ENCODE measurements at regions not wholly inside any gene's neighbourhood (a gene's known extent, or its start where the extent isn't known, plus 50 kb on each side); places are given as distances from the start of the nearest gene placed in this dataset.

- Histone ChIP-seq H4K20me1 (replicated peaks; ENCODE audit: insufficient read depth) (no peaks in the 10 kb centered on the region), H3K4me1 (ENCODE audit: insufficient read depth) (0 out of 2 replicates have a peak, but pooled peaks cover 4% of the 10 kb centered on the region), H2AFZ (no peak overlapping the region), H3K36me3 (ENCODE audit: insufficient read depth) (no peaks in the 10 kb centered on the region), H3F3A (replicated peaks; ENCODE audit: low read depth) (no peaks in the 10 kb centered on the region), H3K27ac (ENCODE audit: low read depth) (no peak overlapping the region), H3K9me2 (ENCODE audit: insufficient read depth) (no peaks in the 10 kb centered on the region), H3K4me2 (no peak overlapping the region), H3K79me2 (replicated peaks; ENCODE audit: insufficient read depth) (no peaks in the 10 kb centered on the region), H3K27me3 (ENCODE audit: insufficient read depth) (no peaks in the 10 kb centered on the region), H3K4me3 (no peak overlapping the region)
- DNase-seq (ENCODE audit: low spot score), result no peak
- ATAC-seq, result no peak
- H3K4me1 Mint-ChIP-seq, result no peaks in the 10 kb centered on the region; the same call in 2 of the 3 replicates
- H3K27ac Mint-ChIP-seq, result no peak overlapping the region
- peaks cover 5% of the 10 kb centered on the region for H3K36me3 Mint-ChIP-seq (ENCODE audit: low read depth)
- peaks cover 8% of the 10 kb centered on the region; the same call in 2 of the 3 replicates for H3K9me3 Mint-ChIP-seq
- TF ChIP-seq NANOG (IDR thresholded peaks at IDR 0.05; ENCODE audit: borderline replicate concordance), result no peak
- TF ChIP-seq ZNF331 (CRISPR knock-in tag; IDR thresholded peaks at IDR 0.05; ENCODE audit: low read depth), result no peak
- TF ChIP-seq CTCF (conservative IDR thresholded peaks at IDR 0.05; ENCODE audit: low read depth in 2 of 2), result no peak
- TF ChIP-seq ZNF462 (CRISPR knock-in tag; IDR thresholded peaks at IDR 0.05), result no peak
- no peak for TF ChIP-seq REST (IDR thresholded peaks at IDR 0.05; ENCODE audit: unreplicated experiment)
- TF ChIP-seq POLR2AphosphoS5 (IDR thresholded peaks at IDR 0.05; ENCODE audit: low read depth), result no peak
- TF ChIP-seq ZNF114 (CRISPR knock-in tag; IDR thresholded peaks at IDR 0.05), result no peak
- TF ChIP-seq STAT1 (IDR thresholded peaks at IDR 0.05; ENCODE audit: unreplicated experiment), result no peak
- no peak for TF ChIP-seq EZH2 (IDR thresholded peaks at IDR 0.05; ENCODE audit: low read depth, unreplicated experiment)
- peaks cover 3% of the 10 kb centered on the region for H3K27me3 Mint-ChIP-seq (ENCODE audit: insufficient read depth, low read depth, poor library complexity)
- no peak overlapping the region for H3K4me3 Mint-ChIP-seq
These were observed 73.4 kb upstream of the ETV6 start for GRCh38 chr12:11576104-11576503.
